ENCODE measurements at regions not wholly inside any gene's neighbourhood (a gene's known extent, or its start where the extent isn't known, plus 50 kb on each side); places are given as distances from the start of the nearest gene placed in this dataset.

DNA sequence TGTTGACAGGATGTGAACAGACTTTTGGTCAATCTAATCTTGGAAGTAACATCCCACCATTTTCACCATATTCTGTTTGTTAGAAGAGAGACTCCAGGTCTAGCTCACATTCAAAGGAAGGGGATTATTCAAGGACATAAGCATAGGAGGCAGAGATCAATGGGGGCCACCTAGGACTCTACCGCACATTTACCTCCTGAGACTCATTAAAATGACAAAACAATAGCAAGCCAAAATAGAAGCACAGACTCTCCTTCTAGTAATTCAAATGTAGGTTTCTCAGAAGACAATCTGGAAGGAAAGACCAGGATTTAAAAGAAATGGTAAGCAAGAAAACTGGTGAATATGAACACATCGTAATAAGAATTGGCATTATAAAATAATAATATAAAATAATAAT lies 156.4 kb upstream of the KYNU start:
- Histone ChIP-seq H3K36me3 (ENCODE audit: insufficient read depth, low read length) (no peaks in the 10 kb centered on the region), H3K9me2 (replicated peaks; ENCODE audit: low read depth, low read length) (no peaks in the 10 kb centered on the region), H3K79me2 (ENCODE audit: insufficient read depth, low read length) (no peaks in the 10 kb centered on the region), H3K9ac (ENCODE audit: low read depth, low read length, poor library complexity, severe bottlenecking) (no peak overlapping the region), H3K4me1 (ENCODE audit: insufficient read depth, low read length, poor library complexity, severe bottlenecking) (no peaks in the 10 kb centered on the region), H3K27me3 (ENCODE audit: insufficient read depth, low read length, poor library complexity, severe bottlenecking) (no peaks in the 10 kb centered on the region), H2AFZ (ENCODE audit: low read length) (no peak overlapping the region), H3K4me3 (ENCODE audit: low read length, poor library complexity, severe bottlenecking) (no peak overlapping the region), H3K9me3 (ENCODE audit: insufficient read depth, low read depth, low read length) (no peaks in the 10 kb centered on the region), H3F3A (ENCODE audit: low read depth) (no peaks in the 10 kb centered on the region), H3K4me2 (ENCODE audit: low read depth, low read length, poor library complexity, severe bottlenecking) (no peak overlapping the region), H4K20me1 (ENCODE audit: insufficient read depth, low read length, poor library complexity, severe bottlenecking) (no peaks in the 10 kb centered on the region)
- TF ChIP-seq, protein P1, sequence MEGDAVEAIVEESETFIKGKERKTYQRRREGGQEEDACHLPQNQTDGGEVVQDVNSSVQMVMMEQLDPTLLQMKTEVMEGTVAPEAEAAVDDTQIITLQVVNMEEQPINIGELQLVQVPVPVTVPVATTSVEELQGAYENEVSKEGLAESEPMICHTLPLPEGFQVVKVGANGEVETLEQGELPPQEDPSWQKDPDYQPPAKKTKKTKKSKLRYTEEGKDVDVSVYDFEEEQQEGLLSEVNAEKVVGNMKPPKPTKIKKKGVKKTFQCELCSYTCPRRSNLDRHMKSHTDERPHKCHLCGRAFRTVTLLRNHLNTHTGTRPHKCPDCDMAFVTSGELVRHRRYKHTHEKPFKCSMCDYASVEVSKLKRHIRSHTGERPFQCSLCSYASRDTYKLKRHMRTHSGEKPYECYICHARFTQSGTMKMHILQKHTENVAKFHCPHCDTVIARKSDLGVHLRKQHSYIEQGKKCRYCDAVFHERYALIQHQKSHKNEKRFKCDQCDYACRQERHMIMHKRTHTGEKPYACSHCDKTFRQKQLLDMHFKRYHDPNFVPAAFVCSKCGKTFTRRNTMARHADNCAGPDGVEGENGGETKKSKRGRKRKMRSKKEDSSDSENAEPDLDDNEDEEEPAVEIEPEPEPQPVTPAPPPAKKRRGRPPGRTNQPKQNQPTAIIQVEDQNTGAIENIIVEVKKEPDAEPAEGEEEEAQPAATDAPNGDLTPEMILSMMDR (conservative IDR thresholded peaks at IDR 0.05; ENCODE audit: low read length) = no peak
- TF ChIP-seq EZH2phosphoT487 (IDR thresholded peaks at IDR 0.05; ENCODE audit: borderline replicate concordance) = no peak

DNA sequence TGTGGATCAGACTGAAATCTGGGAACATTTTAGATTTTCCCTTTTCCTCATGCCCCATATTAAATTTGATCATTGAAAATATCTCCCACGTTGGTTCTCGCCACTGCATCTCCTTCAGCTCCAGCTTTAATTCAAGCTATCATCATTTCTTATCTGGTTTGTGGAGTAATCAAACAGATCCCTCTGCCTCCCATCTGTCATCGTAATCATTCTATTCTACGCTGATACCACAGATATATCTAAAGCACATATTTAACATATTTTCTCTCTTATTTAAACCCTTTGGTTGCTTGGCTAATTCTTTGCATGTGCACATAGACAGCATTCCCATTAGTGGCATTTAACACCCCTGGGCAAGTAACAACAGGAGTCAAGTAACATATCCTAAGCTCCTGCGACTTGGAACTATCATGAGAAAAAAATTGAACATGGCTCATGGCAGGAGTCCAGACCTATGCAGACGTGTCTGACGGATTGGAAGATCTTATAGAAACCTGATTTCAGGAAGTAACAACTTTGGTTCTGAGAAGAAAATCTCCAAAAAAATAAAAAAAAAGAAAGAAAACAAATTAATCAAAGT lies 158.8 kb upstream of the KYNU start:
- Histone ChIP-seq H2AFZ (ENCODE audit: low read length) (no peak overlapping the region), H3K27me3 (ENCODE audit: insufficient read depth, low read length, poor library complexity, severe bottlenecking) (no peaks in the 10 kb centered on the region), H3F3A (ENCODE audit: low read depth) (no peaks in the 10 kb centered on the region), H3K4me3 (ENCODE audit: low read length, poor library complexity, severe bottlenecking) (no peak overlapping the region), H3K4me1 (ENCODE audit: insufficient read depth, low read length, poor library complexity, severe bottlenecking) (no peaks in the 10 kb centered on the region), H3K79me2 (ENCODE audit: insufficient read depth, low read length) (no peaks in the 10 kb centered on the region), H3K9ac (ENCODE audit: low read depth, low read length, poor library complexity, severe bottlenecking) (no peak overlapping the region), H3K36me3 (ENCODE audit: insufficient read depth, low read length) (no peaks in the 10 kb centered on the region), H3K9me2 (replicated peaks; ENCODE audit: low read depth, low read length) (no peaks in the 10 kb centered on the region), H4K20me1 (ENCODE audit: insufficient read depth, low read length, poor library complexity, severe bottlenecking) (no peaks in the 10 kb centered on the region), H3K4me2 (ENCODE audit: low read depth, low read length, poor library complexity, severe bottlenecking) (no peak overlapping the region), H3K9me3 (ENCODE audit: insufficient read depth, low read depth, low read length) (no peaks in the 10 kb centered on the region)
- no peak for TF ChIP-seq EZH2phosphoT487 (IDR thresholded peaks at IDR 0.05; ENCODE audit: borderline replicate concordance)
- TF ChIP-seq, protein P1 (conservative IDR thresholded peaks at IDR 0.05; ENCODE audit: low read length) = no peak

DNA sequence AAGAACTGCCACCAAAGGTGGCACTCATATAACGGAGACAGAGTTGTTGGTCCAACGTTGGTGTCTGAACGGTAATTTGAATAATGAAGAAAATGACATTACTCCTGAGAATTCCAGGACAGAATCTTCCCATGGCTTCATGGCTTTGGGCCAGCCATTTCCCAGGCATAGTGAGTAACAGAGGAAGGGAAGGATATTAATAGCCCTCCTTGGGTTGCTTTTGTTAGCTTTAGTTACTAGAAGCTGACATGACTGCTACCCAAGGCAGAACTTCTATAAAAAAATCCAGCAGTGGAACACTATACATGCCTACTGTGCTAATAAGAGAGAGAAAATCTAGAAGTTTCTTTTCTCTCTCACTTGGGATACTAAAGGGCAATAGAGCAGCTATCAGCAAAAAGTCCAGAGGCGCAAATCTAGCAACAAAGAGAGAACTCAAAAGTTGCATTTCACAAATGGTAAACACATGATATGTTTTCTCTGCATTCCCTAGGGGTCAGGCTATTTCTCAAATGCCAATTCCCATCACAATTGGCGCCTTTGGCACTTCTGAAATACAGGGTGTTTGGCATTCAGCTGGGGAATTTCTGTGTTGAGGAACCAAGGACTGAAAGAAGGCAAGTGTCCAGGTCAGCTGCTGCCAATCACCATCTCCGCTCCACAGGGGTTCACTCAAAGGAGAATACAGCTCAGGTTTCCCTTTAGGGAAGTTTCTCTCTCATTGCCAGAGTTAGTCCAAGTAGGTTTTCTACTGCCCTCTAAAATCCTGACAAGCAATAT lies 160.8 kb upstream of the KYNU start:
- H3K9ac ChIP-seq (ENCODE audit: low read depth, low read length, poor library complexity, severe bottlenecking) = no peak overlapping the region
- no peaks in the 10 kb centered on the region for H3F3A ChIP-seq (ENCODE audit: low read depth)
- no peaks in the 10 kb centered on the region for H3K79me2 ChIP-seq (ENCODE audit: insufficient read depth, low read length)
- no peaks in the 10 kb centered on the region for H3K4me1 ChIP-seq (ENCODE audit: insufficient read depth, low read length, poor library complexity, severe bottlenecking)
- H3K9me3 ChIP-seq (ENCODE audit: insufficient read depth, low read depth, low read length) = no peaks in the 10 kb centered on the region
- no peaks in the 10 kb centered on the region for H3K36me3 ChIP-seq (ENCODE audit: insufficient read depth, low read length)
- no peak overlapping the region for H3K4me3 ChIP-seq (ENCODE audit: low read length, poor library complexity, severe bottlenecking)
- H3K9me2 ChIP-seq (replicated peaks; ENCODE audit: low read depth, low read length) = no peaks in the 10 kb centered on the region
- H2AFZ ChIP-seq (ENCODE audit: low read length) = no peak overlapping the region
- TF ChIP-seq, protein P1 (conservative IDR thresholded peaks at IDR 0.05; ENCODE audit: low read length) = no peak
- TF ChIP-seq EZH2phosphoT487 (IDR thresholded peaks at IDR 0.05; ENCODE audit: borderline replicate concordance) = no peak
- H4K20me1 ChIP-seq (ENCODE audit: insufficient read depth, low read length, poor library complexity, severe bottlenecking) = no peaks in the 10 kb centered on the region
- H3K27me3 ChIP-seq (ENCODE audit: insufficient read depth, low read length, poor library complexity, severe bottlenecking) = no peaks in the 10 kb centered on the region
- H3K4me2 ChIP-seq (ENCODE audit: low read depth, low read length, poor library complexity, severe bottlenecking) = no peak overlapping the region

All from Loucy (cell line).